22Rv1 (cell line): ENCODE measurements at regions not wholly inside any gene's neighbourhood (a gene's known extent, or its start where the extent isn't known, plus 50 kb on each side); places are given as distances from the start of the nearest gene placed in this dataset.

Experiments used
- ZFX ChIP-seq: fragments of 450-650 bp; IDR thresholded peaks from 2 replicates; pipeline ENCODE4 v1.6.1; 2017; ENCODE audit warnings: antibody characterized with exemption, borderline replicate concordance
- TF ChIP-seq, protein P1 (sequence below): fragments of 450-650 bp; IDR thresholded peaks from 2 replicates; pipeline ENCODE4 v1.5.1; 2017; ENCODE audit warnings: mild to moderate bottlenecking

- TF ChIP-seq, protein P1, sequence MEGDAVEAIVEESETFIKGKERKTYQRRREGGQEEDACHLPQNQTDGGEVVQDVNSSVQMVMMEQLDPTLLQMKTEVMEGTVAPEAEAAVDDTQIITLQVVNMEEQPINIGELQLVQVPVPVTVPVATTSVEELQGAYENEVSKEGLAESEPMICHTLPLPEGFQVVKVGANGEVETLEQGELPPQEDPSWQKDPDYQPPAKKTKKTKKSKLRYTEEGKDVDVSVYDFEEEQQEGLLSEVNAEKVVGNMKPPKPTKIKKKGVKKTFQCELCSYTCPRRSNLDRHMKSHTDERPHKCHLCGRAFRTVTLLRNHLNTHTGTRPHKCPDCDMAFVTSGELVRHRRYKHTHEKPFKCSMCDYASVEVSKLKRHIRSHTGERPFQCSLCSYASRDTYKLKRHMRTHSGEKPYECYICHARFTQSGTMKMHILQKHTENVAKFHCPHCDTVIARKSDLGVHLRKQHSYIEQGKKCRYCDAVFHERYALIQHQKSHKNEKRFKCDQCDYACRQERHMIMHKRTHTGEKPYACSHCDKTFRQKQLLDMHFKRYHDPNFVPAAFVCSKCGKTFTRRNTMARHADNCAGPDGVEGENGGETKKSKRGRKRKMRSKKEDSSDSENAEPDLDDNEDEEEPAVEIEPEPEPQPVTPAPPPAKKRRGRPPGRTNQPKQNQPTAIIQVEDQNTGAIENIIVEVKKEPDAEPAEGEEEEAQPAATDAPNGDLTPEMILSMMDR, result no peak
- TF ChIP-seq ZFX, result no peak
Measured at GRCh38 chr16:9545522-9546437, 454.3 kb downstream of the HAPSTR1 start.
